Peyer's patch (tissue), 4 donors: ENCODE measurements at regions not wholly inside any gene's neighbourhood (a gene's known extent, or its start where the extent isn't known, plus 50 kb on each side); places are given as distances from the start of the nearest gene placed in this dataset.
A peak's percentile ranks its signal among the peaks of the same experiment; 100 is the strongest.

ENCODE experiments used
- DNase-seq, 3 donors: peaks; one replicate each; pipeline ENCODE4 v3.0.0-alpha.2; 2017 to 2019
- H3K27ac ChIP-seq, 4 donors: fragments of 200-600 bp; sonication (generic); one replicate each; pipeline ENCODE4 v1.5.1; 2016 to 2019
- H3K27me3 ChIP-seq, 2 donors: fragments of 200-600 bp; sonication (generic); one replicate each; pipeline ENCODE4 v1.5.1; 2019
- H3K36me3 ChIP-seq, 3 donors: fragments of 200-600 bp; sonication (generic); one replicate each; pipeline ENCODE4 v1.5.1; 2016 to 2019
- H3K4me1 ChIP-seq, 4 donors: fragments of 200-600 bp; sonication (generic); one replicate each; pipeline ENCODE4 v1.5.1; 2016 to 2019
- H3K4me3 ChIP-seq, 4 donors: fragments of 200-600 bp; sonication (generic); 1 replicate in 3 of 4; 2 replicates in 1 of 4; pipeline ENCODE4 v1.5.1; 2016 to 2019; ENCODE audit warnings: mild to moderate bottlenecking in 1 of 4
- H3K9me3 ChIP-seq, 4 donors: fragments of 200-600 bp; sonication (generic); one replicate each; pipeline ENCODE4 v1.5.1; 2016 to 2019; ENCODE audit warnings: mild to moderate bottlenecking in 1 of 4
- POLR2A ChIP-seq, 2 donors: fragments of 450-650 bp; IDR thresholded peaks; one replicate each; pipeline ENCODE4 v1.5.1; 2017; ENCODE audit warnings: antibody characterized with exemption in 2 of 2, mild to moderate bottlenecking in 2 of 2, moderate library complexity in 2 of 2
- TF ChIP-seq, protein P1 (sequence below), 6 experiments: fragments of 450-650 bp in 4 of 6; fragments of 200-600 bp in 2 of 6; sonication (generic) in 1 of 6; IDR thresholded peaks; one replicate each; pipeline ENCODE4 v1.5.1; 2017 to 2019; ENCODE audit warnings: antibody characterized with exemption in 6 of 6, mild to moderate bottlenecking in 3 of 6, moderate library complexity in 1 of 6

DNA sequence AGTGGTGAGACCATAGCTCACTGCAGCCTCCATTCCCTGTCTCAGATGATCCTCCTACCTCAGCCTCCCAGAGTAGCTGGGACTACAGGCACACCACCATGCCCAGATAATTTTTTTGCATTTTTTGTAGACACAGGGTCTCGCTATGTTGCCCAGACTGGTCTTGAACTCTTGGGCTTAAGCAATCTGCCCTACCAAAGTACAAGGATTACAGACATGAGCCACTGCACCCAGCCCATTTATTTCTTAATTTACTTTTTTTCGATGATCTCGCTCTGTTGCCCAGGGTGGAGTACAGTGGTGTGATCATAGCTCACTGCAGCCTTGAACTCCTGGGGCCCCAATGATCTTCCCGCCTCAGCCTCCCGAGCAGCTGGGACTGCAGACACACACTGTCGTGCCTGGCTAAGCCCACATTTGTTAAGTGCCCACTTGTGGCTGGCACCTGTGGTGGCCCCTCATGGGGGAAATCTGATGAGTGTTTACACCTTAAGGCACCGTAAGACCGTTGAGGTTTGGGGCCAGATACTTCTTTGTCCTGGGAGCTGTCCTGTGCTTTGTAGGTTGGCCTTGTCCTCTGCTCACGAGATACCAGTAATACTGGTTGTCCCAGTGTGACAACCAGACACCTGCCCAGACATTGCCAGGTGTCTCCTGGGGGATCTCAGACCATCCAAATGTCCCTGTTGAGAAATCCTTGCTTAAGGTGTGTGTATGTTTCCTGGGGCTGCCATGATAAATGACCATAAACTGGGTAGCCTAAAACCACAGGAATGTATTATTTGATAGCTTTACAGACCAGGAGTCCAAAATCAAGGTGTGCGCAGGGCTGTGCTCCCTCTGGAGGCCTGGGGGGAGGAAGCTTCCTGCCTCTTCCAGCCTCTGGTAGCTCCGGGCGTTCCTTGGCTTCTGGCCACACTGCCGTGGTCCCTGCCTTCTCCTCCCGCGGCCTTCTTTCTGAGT is 141.4 kb upstream of the GSE1 start:
- H3K36me3 ChIP-seq, result no peaks in the 10 kb centered on the region
- H3K27me3 ChIP-seq, result no peaks in the 10 kb centered on the region
- TF ChIP-seq, protein P1, sequence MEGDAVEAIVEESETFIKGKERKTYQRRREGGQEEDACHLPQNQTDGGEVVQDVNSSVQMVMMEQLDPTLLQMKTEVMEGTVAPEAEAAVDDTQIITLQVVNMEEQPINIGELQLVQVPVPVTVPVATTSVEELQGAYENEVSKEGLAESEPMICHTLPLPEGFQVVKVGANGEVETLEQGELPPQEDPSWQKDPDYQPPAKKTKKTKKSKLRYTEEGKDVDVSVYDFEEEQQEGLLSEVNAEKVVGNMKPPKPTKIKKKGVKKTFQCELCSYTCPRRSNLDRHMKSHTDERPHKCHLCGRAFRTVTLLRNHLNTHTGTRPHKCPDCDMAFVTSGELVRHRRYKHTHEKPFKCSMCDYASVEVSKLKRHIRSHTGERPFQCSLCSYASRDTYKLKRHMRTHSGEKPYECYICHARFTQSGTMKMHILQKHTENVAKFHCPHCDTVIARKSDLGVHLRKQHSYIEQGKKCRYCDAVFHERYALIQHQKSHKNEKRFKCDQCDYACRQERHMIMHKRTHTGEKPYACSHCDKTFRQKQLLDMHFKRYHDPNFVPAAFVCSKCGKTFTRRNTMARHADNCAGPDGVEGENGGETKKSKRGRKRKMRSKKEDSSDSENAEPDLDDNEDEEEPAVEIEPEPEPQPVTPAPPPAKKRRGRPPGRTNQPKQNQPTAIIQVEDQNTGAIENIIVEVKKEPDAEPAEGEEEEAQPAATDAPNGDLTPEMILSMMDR (IDR thresholded peaks at IDR 0.05), result peak in 2 of 6 experiments; percentile 13 to 19
- no peak for TF ChIP-seq POLR2A (IDR thresholded peaks at IDR 0.05)
- no peak overlapping the region for H3K27ac ChIP-seq
- no peak for DNase-seq
- no peaks in the 10 kb centered on the region for H3K9me3 ChIP-seq
- no peak overlapping the region for H3K4me3 ChIP-seq
- H3K4me1 ChIP-seq, result no peaks in the 10 kb centered on the region

DNA sequence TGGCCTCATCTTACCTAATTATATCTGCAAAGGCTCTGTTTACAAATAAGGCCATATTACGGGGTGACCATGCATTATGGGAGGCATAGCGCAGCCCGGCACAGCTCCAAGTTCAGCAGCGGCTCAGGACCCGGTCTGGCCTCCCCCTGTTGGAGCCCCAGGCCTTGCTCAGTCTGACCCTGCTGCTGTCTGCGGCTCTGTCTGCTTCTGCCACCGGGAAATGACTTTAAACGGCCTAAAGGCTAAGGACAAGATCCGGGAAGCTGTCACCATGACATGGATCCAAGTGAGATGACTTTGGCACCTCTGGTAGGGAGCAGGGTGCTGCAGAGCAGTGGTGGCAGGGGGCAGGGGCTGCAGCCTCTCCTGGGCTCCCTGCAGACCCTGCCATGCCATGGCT is 140.6 kb upstream of the GSE1 start:
- Histone ChIP-seq H3K36me3 (no peaks in the 10 kb centered on the region), H3K9me3 (no peaks in the 10 kb centered on the region), H3K4me3 (no peak overlapping the region), H3K27ac (no peak overlapping the region), H3K27me3 (no peaks in the 10 kb centered on the region), H3K4me1 (no peaks in the 10 kb centered on the region)
- TF ChIP-seq, protein P1 (IDR thresholded peaks at IDR 0.05), result no peak
- no peak for TF ChIP-seq POLR2A (IDR thresholded peaks at IDR 0.05)
- no peak for DNase-seq

DNA sequence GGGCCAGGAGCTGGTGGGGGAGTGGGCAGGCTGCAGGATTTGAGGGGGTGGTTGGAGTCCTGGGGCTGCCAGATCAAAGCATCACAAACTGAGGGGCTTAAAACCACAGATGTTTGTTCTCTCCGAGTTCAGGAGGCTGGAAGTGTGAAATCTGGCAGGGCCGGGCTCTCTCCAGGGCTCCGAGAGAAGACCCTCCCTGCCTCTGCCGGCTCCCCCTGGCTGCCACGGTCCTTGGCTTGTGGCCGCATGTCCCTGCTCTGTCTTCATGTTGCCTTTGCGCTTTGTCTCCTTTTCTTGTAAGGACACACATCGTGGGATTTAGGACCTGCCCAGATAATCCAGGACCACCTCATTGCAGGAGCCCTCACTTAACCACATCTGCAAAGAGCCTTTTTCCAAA is 139.8 kb upstream of the GSE1 start:
- no peak overlapping the region for H3K27ac ChIP-seq
- H3K27me3 ChIP-seq, result no peaks in the 10 kb centered on the region
- H3K36me3 ChIP-seq, result no peaks in the 10 kb centered on the region
- no peaks in the 10 kb centered on the region for H3K9me3 ChIP-seq
- DNase-seq, result no peak
- no peaks in the 10 kb centered on the region for H3K4me1 ChIP-seq
- TF ChIP-seq, protein P1 (IDR thresholded peaks at IDR 0.05), result no peak
- TF ChIP-seq POLR2A (IDR thresholded peaks at IDR 0.05), result no peak
- H3K4me3 ChIP-seq, result no peak overlapping the region

DNA sequence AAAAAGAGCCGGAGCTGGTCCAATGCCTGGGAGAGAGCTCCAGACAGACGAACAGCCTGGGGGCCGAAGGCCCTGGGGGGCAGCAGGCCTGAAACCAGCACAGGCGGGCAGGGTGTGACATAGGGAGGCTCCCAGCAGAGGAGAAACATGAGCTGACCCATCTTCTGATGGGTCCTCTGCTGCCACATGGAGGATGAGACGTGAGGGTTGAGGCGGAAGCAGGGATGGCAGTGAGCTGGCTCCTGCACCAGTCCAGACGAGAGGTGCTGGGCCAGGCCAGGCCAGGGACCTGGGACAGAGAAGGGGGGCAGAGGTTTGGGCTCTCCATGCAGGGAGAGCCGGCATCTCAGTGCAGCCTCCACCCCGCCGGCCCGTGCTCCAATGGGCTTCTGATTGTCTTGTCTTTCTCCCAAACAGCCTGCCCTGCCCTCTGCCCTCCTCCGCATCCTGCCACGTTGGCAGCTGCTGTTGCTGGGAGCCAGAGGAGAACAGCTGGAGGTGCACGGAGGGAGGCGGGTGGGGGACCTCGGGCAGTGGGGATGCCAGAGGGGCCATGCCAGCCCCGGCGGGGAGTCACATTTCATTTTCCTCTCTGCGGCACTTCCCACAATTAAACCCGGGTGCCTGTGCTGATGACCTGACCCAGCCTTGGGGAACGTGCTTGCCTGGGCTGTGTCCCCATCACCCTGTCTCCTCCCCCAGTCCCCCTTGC is 139.1 kb upstream of the GSE1 start:
- Histone ChIP-seq H3K4me3 (no peak overlapping the region), H3K27ac (no peak overlapping the region), H3K9me3 (no peaks in the 10 kb centered on the region), H3K27me3 (no peaks in the 10 kb centered on the region), H3K36me3 (no peaks in the 10 kb centered on the region), H3K4me1 (no peaks in the 10 kb centered on the region)
- TF ChIP-seq, protein P1 (IDR thresholded peaks at IDR 0.05), result no peak
- TF ChIP-seq POLR2A (IDR thresholded peaks at IDR 0.05), result no peak
- no peak for DNase-seq

DNA sequence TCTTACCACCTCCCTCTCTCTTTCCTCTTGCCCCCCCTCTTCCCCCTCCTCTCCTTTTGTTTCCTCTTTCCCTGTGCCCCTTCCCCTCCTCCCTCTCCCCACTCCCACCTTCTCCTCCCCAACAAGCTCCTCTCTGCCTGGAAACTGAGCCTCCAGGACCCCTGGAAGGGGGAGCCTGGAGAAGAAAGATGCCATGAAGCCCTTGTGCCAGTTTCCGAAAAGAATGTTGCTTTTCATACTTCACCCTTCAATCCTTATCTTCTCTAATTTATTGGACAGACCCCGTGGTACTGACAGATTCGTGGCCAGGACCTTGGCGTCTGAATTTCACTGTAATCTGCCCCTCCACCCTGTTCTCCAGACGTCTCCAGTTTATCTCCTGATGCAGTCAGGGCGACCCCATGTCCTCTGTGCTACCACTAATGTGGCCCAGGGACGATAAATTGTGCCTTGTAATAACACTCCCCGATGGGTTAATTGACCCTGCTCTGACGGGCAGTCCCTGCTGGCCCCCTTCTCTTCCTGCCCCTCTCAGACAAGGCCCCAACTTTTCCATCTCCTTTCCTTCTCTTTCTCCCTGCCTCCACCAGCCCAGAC is 138.4 kb upstream of the GSE1 start:
- TF ChIP-seq, protein P1 (IDR thresholded peaks at IDR 0.05), result no peak
- no peak for TF ChIP-seq POLR2A (IDR thresholded peaks at IDR 0.05)
- DNase-seq, result no peak
- Histone ChIP-seq H3K4me1 (no peaks in the 10 kb centered on the region), H3K4me3 (no peak overlapping the region), H3K36me3 (no peaks in the 10 kb centered on the region), H3K9me3 (no peaks in the 10 kb centered on the region), H3K27ac (no peak overlapping the region), H3K27me3 (no peaks in the 10 kb centered on the region)
